ENCODE measurements at regions not wholly inside any gene's neighbourhood (a gene's known extent, or its start where the extent isn't known, plus 50 kb on each side); places are given as distances from the start of the nearest gene placed in this dataset.

- intact Hi-C loops (cut with micrococcal nuclease) (no loop called here), dilution Hi-C loops (cut with MboI; ENCODE audit: extremely low pct_ligation_motif_present, low sequenced_read_pairs) (no loop called here)
- H4K20me1 ChIP-seq (replicated peaks; ENCODE audit: control insufficient read depth, extremely low read depth, insufficient read depth, low read length) = no peaks in the 10 kb centered on the region
- no peak overlapping the region for H3K4me2 ChIP-seq (ENCODE audit: insufficient read depth, low read length)
- H3K9me1 ChIP-seq (replicated peaks; ENCODE audit: control insufficient read depth, extremely low read depth, insufficient read depth, low read length) = no peaks in the 10 kb centered on the region
- H3K79me2 ChIP-seq (ENCODE audit: control insufficient read depth, insufficient read depth, low read length) = no peaks in the 10 kb centered on the region
- FAIRE-seq = no peak
- no peak overlapping the region for H3K27ac ChIP-seq (ENCODE audit: insufficient read depth, low read depth, low read length)
- POLR2A ChIA-PET = no interaction called here
- no peaks in the 10 kb centered on the region for H3K27me3 ChIP-seq (ENCODE audit: control insufficient read depth in 2 of 2, insufficient read depth in 2 of 2, low read length in 2 of 2)
- no peak overlapping the region for H3K9ac ChIP-seq (replicated peaks; ENCODE audit: extremely low read depth, insufficient read depth, low read length)
- H3K36me3 ChIP-seq (ENCODE audit: control insufficient read depth in 2 of 2, extremely low read depth in 1 of 2, insufficient read depth in 2 of 2, low read length in 2 of 2) = no peaks in the 10 kb centered on the region
- no peak overlapping the region for H2AFZ ChIP-seq (ENCODE audit: low read depth, low read length)
- no peaks in the 10 kb centered on the region for H3K4me1 ChIP-seq (ENCODE audit: control insufficient read depth, extremely low read depth, insufficient read depth, low read length)
- CTCF ChIA-PET = no interaction called here
- peaks cover 1% of the 10 kb centered on the region for H3K9me3 ChIP-seq (replicated peaks; ENCODE audit: control insufficient read depth, insufficient read depth, low read length)
- no peak overlapping the region for H3K4me3 ChIP-seq (replicated peaks in 1 of 3; ENCODE audit: insufficient read depth in 1 of 3, low read depth in 1 of 3, low read length in 3 of 3)
- no TSS peak for BruUV-seq (replicated peaks)
- TF ChIP-seq JUN (IDR thresholded peaks at IDR 0.05; ENCODE audit: borderline replicate concordance, insufficient read depth, insufficient read length, low read depth) (no peak), MAX (IDR thresholded peaks at IDR 0.05; ENCODE audit: insufficient read depth, insufficient read length) (no peak), POLR2A (IDR thresholded peaks at IDR 0.05; ENCODE audit: low read depth, low read length) (no peak), MYC (IDR thresholded peaks at IDR 0.05; ENCODE audit: low read depth, low read length) (no peak), FOS (IDR thresholded peaks at IDR 0.05; ENCODE audit: borderline replicate concordance, insufficient read depth, low read length) (no peak), POLR2AphosphoS5 (IDR thresholded peaks at IDR 0.05; ENCODE audit: insufficient read depth, low read depth, low read length) (no peak), CTCF (IDR thresholded peaks at IDR 0.05; ENCODE audit: extremely low read depth in 1 of 2, insufficient read depth in 1 of 2, low read depth in 1 of 2, low read length in 2 of 2) (no peak), GATA2 (IDR thresholded peaks at IDR 0.05; ENCODE audit: insufficient read depth, insufficient read length, low read depth, low read length) (no peak), EZH2 (IDR thresholded peaks at IDR 0.05; ENCODE audit: borderline replicate concordance, low read depth, low read length, severe bottlenecking) (no peak)
- DNase-seq (ENCODE audit: low read depth, low spot score) = no peak
Measured at GRCh38 chr2:239462191-239462515, 61.3 kb upstream of the HDAC4 start.
